ENCODE measurements at regions not wholly inside any gene's neighbourhood (a gene's known extent, or its start where the extent isn't known, plus 50 kb on each side); places are given as distances from the start of the nearest gene placed in this dataset.

DNA sequence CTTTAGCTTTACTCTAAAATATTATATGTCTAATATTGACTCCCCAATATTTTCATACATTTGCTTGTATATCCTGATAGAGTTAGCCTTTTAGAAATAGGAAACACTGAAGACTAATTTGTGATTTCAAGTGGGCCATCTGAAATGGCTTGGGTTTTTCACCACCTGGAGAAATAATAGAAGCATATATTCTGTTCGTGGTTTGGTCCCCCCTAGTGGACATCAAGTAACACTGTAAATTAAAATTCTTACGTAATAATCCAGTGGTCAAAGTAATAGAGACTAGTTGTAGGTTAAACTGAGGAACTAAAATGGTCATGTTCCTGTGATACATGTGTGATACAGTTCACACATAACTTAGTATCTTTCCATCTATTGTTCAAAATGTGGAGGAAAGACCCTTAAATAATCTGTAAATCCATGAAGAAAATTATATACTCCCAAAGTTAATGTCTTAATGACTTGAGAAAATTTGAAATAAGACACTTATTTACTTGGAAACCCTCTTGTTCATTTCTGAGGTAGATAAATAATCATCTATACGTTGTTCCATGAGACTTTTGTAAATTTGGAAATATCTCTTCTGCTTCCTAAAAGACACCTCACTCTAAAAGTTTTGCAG, 79.8 kb upstream of the SMARCAD1 start:
- intact Hi-C loops (cut with DNase I) = no loop called here
- no peaks in the 10 kb centered on the region for H3K36me3 ChIP-seq (ENCODE audit: control insufficient read depth in 2 of 3, insufficient read depth in 3 of 3, low read length in 3 of 3)
- H3K9me3 ChIP-seq (ENCODE audit: control insufficient read depth in 2 of 3, insufficient read depth in 1 of 3, low read length in 3 of 3) = no peaks in the 10 kb centered on the region
- H3K27ac ChIP-seq (ENCODE audit: low read depth in 2 of 2, low read length in 2 of 2) = no peak overlapping the region
- no peak overlapping the region for H3K9ac ChIP-seq (ENCODE audit: low read length in 3 of 3)
- no peaks in the 10 kb centered on the region for H3K27me3 ChIP-seq (ENCODE audit: control insufficient read depth, insufficient read depth, low read length)
- DNase-seq = peak in 2 of 5 donors; percentile 18 to 52
- H3K4me1 ChIP-seq (ENCODE audit: control insufficient read depth in 2 of 3, insufficient read depth in 2 of 3, low read depth in 1 of 3, low read length in 3 of 3) = no peaks in the 10 kb centered on the region
- no peak overlapping the region for H3K4me3 ChIP-seq (ENCODE audit: low read length in 3 of 3)
- peak; percentile 33 for TF ChIP-seq CTCF (IDR thresholded peaks at IDR 0.05; ENCODE audit: borderline replicate concordance, extremely low read depth, insufficient read depth)
- no peak for FAIRE-seq

DNA sequence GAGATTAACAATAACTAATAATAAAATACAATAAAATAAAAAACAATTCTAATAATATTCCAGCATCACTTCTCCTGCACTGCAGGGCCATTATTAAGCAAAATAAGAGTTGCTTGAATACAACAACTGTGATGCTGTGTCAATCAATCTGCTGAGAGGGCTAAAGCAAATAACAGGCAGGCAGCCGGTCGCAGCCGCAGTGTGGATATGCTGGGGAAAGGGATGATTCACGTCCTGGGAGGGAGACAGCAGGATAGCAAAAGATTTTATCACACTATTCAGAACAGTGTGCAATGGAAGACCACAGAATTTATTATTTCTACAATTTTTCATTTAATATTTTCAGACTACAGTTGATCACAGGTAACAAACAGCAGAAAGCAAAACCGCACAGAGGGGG, 76.5 kb upstream of the SMARCAD1 start:
- H3K27ac ChIP-seq (ENCODE audit: low read depth in 2 of 2, low read length in 2 of 2) = no peak overlapping the region
- FAIRE-seq (no peak), DNase-seq (no peak)
- intact Hi-C loops (cut with DNase I) = no loop called here
- no peaks in the 10 kb centered on the region for H3K4me1 ChIP-seq (ENCODE audit: control insufficient read depth in 2 of 3, insufficient read depth in 2 of 3, low read depth in 1 of 3, low read length in 3 of 3)
- H3K9me3 ChIP-seq (ENCODE audit: control insufficient read depth in 2 of 3, insufficient read depth in 1 of 3, low read length in 3 of 3) = no peaks in the 10 kb centered on the region
- H3K4me3 ChIP-seq (ENCODE audit: low read length in 3 of 3) = no peak overlapping the region
- TF ChIP-seq CTCF (IDR thresholded peaks at IDR 0.05; ENCODE audit: borderline replicate concordance, extremely low read depth, insufficient read depth) = no peak
- H3K36me3 ChIP-seq (ENCODE audit: control insufficient read depth in 2 of 3, insufficient read depth in 3 of 3, low read length in 3 of 3) = no peaks in the 10 kb centered on the region
- H3K27me3 ChIP-seq (ENCODE audit: control insufficient read depth, insufficient read depth, low read length) = no peaks in the 10 kb centered on the region
- H3K9ac ChIP-seq (ENCODE audit: low read length in 3 of 3) = no peak overlapping the region

- no peak for FAIRE-seq
- no peak for DNase-seq
- intact Hi-C loops (cut with DNase I) = no loop called here
Observed at GRCh38 chr4:94135701-94136100, 72.0 kb upstream of the SMARCAD1 start.

More at GRCh38 chr4:94135701-94136100, 72.0 kb upstream of the SMARCAD1 start:
- Histone ChIP-seq H3K27me3 (ENCODE audit: control insufficient read depth, insufficient read depth, low read length) (no peaks in the 10 kb centered on the region), H3K27ac (ENCODE audit: low read depth in 2 of 2, low read length in 2 of 2) (no peak overlapping the region), H3K9me3 (ENCODE audit: control insufficient read depth in 2 of 3, insufficient read depth in 1 of 3, low read length in 3 of 3) (no peaks in the 10 kb centered on the region), H3K4me1 (ENCODE audit: control insufficient read depth in 2 of 3, insufficient read depth in 2 of 3, low read depth in 1 of 3, low read length in 3 of 3) (no peaks in the 10 kb centered on the region), H3K4me3 (ENCODE audit: low read length in 3 of 3) (no peak overlapping the region), H3K9ac (ENCODE audit: low read length in 3 of 3) (no peak overlapping the region), H3K36me3 (ENCODE audit: control insufficient read depth in 2 of 3, insufficient read depth in 3 of 3, low read length in 3 of 3) (no peaks in the 10 kb centered on the region)
- no peak for TF ChIP-seq CTCF (IDR thresholded peaks at IDR 0.05; ENCODE audit: borderline replicate concordance, extremely low read depth, insufficient read depth)
